AG09319 (cell line): ENCODE measurements at regions not wholly inside any gene's neighbourhood (a gene's known extent, or its start where the extent isn't known, plus 50 kb on each side); places are given as distances from the start of the nearest gene placed in this dataset.

Experiments used
- DNase-seq: peaks from one replicate; pipeline ENCODE4 v3.0.0-alpha.2; 2010; ENCODE audit warnings: low read depth; ENCODE audit errors: extremely low read depth
- TF ChIP-seq, protein P1 (sequence below): IDR thresholded peaks from 2 replicates; pipeline ENCODE4 v1.5.1; 2011; ENCODE audit warnings: low read depth, mild to moderate bottlenecking, inconsistent platforms, low read length, moderate library complexity

DNA sequence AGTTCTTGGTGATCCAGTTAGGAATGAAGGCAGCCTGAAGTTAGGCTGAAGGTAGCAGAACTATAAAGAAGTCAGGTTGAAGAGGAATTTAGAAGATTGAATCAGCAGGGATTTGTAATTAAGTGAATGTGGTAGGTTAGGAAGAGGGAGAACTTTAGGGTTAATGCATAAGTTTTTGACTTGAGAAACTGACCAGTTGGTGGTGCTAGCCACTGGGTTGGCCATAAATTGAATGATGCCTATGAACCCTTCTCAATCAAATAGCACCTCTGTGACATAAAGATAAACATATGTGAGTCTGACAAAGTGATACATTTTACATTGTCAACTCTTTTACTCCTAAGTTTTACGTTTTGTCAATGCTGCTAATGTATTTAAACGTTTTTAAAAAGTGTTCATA, 290.6 kb upstream of the NAV3 start:
- DNase-seq = no peak

DNA sequence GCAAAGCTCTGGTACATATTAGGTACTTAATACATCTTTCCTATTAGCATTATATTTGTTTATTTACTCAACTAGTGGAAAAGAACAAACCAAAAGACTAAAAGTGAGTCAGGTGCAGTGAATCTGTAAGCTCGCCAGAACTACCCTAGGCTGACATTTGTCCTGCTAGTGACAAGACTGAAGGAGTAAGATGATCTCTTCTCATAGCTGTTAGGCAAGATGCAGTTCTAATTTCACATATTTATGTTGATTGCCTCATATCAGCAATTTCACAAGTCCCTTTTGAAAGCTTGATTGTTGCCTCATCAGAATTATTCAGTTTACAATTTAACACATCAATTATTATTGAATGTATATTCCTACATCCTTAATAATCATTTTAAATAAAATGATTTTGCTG, 293.0 kb upstream of the NAV3 start:
- DNase-seq = no peak
- TF ChIP-seq, protein P1, sequence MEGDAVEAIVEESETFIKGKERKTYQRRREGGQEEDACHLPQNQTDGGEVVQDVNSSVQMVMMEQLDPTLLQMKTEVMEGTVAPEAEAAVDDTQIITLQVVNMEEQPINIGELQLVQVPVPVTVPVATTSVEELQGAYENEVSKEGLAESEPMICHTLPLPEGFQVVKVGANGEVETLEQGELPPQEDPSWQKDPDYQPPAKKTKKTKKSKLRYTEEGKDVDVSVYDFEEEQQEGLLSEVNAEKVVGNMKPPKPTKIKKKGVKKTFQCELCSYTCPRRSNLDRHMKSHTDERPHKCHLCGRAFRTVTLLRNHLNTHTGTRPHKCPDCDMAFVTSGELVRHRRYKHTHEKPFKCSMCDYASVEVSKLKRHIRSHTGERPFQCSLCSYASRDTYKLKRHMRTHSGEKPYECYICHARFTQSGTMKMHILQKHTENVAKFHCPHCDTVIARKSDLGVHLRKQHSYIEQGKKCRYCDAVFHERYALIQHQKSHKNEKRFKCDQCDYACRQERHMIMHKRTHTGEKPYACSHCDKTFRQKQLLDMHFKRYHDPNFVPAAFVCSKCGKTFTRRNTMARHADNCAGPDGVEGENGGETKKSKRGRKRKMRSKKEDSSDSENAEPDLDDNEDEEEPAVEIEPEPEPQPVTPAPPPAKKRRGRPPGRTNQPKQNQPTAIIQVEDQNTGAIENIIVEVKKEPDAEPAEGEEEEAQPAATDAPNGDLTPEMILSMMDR = no peak

More for the DNA sequence above, 290.6 kb upstream of the NAV3 start:
- TF ChIP-seq, protein P1 = no peak; the same call in 1 of the 2 replicates

DNA sequence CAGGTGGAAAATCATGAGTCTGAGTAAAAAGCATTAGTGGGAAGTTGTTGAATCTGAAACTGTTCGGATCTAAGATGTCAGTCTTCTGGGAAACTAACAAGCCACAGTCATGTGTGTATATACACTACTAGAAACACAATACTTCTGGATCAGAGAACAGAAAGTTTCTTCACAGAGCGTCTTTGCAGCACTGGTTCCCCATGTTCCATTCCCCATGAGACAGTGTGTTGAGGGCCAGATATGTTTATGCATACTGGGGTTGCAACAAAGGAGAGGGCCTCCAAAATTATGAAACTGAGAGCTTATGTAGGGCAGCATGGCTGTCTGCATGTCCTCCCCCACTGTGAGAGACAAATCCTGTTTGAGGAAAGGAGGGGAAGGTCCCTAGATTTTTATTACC, 295.0 kb upstream of the NAV3 start:
- no peak for DNase-seq
- TF ChIP-seq, protein P1 = no peak

DNA sequence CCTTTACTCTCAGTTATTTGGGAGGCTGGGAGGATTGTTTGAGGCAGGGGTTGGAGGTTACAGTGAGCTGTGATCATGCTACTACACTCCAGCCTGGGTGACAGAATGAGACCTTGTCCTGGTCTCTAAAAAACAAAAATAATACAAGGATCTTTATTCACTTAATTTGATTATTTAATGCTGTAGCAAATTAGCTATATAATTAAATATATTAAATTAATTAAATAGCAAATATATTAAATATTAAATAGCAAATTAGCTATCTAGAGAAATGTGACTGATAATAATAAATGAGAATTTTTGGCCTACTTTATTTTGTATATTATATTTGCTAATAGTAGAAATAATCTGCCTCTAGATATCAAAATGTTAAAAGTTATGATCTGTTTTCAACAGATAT, 298.8 kb upstream of the NAV3 start:
- no peak for DNase-seq
- TF ChIP-seq, protein P1 = no peak

DNA sequence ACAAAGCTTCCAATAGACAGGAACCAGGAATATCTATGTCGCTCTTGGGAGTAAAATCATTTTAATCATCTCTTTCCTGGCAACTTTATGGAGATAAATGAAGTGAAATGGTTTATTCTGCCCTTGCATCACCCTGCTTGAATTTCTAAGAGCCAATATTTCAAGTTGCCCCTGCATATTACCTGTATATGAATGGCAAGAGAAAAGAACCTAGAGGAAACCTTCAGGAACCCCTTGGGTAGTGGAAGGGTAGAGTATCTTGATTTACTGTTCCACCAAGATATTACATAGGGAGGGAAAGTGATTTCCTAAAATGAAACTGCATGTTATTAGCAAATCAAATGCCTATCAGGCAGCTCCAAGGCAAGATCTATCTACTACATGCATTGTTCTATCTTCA, 308.4 kb upstream of the NAV3 start:
- no peak for DNase-seq
- TF ChIP-seq, protein P1 = no peak

DNA sequence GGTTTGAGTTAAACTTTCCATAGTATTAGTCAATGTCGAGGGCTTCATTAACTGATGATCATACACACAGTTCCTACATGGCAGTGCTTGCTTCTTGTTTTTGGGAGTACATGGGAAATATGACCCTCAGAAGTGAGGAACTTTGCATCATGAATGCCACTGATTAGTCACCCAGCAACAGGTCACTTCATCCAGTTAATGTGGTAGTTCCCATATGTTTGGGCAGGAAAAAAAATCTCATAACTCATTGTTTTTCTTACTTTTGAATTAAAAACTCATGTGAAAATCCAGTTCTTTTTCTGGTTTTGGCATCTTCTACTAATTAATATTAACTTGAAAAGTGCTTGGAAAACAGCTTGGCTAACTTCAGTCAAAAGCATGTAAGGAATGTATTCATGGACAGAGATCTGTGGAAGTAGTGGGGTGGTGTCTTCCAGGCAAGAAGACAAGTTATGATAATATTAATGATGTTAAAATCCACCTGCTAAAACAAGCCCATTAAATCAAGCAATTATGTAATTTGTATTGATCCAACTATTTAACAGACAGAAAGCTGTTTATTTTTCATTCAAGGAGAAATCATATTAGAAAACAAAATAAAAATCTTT, 309.1 kb upstream of the NAV3 start:
- TF ChIP-seq, protein P1 = no peak
- no peak for DNase-seq

DNA sequence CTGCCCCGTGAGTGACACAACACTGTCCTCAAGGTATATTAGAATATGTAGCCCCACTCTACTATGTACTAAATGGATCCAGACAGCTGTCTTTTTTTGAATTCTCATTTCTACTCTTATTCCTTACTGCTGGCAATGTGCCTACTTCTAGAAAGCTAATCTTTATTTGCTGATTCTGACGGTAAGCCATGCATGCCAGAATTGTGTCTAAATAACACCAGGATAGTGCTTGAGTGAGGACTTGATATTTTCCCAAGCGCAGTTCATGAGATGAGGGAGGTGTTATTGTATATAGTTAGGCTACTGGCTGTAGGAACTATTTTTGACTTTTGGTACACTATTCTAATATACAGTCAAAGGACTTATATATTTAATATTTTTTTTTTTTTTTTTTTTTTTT, 316.2 kb upstream of the NAV3 start:
- DNase-seq = no peak
- TF ChIP-seq, protein P1 = no peak
